ENCODE measurements at regions not wholly inside any gene's neighbourhood (a gene's known extent, or its start where the extent isn't known, plus 50 kb on each side); places are given as distances from the start of the nearest gene placed in this dataset.

DNA sequence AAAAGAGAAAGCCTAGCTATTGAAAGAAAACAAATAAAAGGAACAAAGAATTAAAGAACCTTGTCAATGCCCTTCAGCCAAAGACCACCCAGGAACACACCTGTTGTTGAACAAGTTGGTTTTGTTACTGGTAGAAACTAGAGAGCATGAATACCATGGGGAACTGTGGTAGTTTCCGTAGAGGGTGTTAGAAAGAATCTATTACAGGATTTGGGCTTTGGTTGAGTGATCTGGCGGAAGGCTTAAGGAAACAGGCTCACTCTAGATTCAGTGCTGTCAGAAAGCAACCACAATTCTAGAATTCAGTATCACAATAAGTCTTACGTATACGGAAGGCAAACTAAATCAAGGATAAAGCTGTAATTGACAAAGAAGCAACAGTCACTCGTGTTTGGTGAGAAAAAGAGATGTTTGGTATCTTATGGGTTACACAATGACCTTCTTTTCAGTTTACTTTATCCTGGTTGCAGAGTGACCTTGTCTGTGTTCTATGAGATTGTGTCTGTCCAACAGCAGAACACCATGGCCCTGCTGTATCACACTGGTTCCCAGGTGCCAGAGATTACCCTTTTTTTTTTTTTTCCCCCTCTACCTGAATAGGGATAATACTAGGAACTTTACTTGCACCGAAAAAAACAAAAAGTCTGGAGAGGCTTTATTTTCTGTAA is 265.9 kb downstream of the SHQ1 start:
- Mint-ChIP-seq H3K4me1 (no peaks in the 10 kb centered on the region), H3K27me3 (ENCODE audit: low read depth) (no peaks in the 10 kb centered on the region), H3K9me3 (no peaks in the 10 kb centered on the region), H3K27ac (no peak overlapping the region), H3K36me3 (no peaks in the 10 kb centered on the region), H3K4me3 (no peak overlapping the region)
- no peak for DNase-seq (ENCODE audit: low spot score in 2 of 2, unreplicated experiment in 2 of 2)
- TF ChIP-seq, protein P1, sequence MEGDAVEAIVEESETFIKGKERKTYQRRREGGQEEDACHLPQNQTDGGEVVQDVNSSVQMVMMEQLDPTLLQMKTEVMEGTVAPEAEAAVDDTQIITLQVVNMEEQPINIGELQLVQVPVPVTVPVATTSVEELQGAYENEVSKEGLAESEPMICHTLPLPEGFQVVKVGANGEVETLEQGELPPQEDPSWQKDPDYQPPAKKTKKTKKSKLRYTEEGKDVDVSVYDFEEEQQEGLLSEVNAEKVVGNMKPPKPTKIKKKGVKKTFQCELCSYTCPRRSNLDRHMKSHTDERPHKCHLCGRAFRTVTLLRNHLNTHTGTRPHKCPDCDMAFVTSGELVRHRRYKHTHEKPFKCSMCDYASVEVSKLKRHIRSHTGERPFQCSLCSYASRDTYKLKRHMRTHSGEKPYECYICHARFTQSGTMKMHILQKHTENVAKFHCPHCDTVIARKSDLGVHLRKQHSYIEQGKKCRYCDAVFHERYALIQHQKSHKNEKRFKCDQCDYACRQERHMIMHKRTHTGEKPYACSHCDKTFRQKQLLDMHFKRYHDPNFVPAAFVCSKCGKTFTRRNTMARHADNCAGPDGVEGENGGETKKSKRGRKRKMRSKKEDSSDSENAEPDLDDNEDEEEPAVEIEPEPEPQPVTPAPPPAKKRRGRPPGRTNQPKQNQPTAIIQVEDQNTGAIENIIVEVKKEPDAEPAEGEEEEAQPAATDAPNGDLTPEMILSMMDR (IDR thresholded peaks at IDR 0.05; ENCODE audit: unreplicated experiment): no peak

DNA sequence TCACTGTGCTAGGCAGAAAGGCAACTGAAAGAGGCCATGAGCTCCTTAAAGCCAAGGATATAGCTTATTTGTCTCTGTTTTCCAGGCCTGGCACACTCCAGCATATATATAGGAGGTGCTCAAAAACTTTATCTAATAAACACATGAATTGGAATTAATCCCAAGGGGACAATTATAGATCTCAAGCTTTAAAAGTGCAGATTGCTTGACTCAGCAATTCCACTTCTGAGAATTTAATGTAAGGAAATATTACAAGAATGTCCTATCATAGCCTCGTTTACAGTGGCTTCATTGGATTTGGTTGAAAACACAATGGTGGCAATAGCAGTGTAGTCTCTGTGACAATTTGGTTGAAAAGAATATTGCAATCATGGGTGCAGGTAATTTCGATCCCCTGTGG is 267.3 kb downstream of the SHQ1 start:
- no peaks in the 10 kb centered on the region for H3K4me1 Mint-ChIP-seq
- H3K4me3 Mint-ChIP-seq: no peak overlapping the region
- TF ChIP-seq, protein P1 (IDR thresholded peaks at IDR 0.05; ENCODE audit: unreplicated experiment): no peak
- DNase-seq (ENCODE audit: low spot score in 2 of 2, unreplicated experiment in 2 of 2): no peak
- H3K36me3 Mint-ChIP-seq: no peaks in the 10 kb centered on the region
- H3K9me3 Mint-ChIP-seq: no peaks in the 10 kb centered on the region
- no peaks in the 10 kb centered on the region for H3K27me3 Mint-ChIP-seq (ENCODE audit: low read depth)
- H3K27ac Mint-ChIP-seq: no peak overlapping the region

DNA sequence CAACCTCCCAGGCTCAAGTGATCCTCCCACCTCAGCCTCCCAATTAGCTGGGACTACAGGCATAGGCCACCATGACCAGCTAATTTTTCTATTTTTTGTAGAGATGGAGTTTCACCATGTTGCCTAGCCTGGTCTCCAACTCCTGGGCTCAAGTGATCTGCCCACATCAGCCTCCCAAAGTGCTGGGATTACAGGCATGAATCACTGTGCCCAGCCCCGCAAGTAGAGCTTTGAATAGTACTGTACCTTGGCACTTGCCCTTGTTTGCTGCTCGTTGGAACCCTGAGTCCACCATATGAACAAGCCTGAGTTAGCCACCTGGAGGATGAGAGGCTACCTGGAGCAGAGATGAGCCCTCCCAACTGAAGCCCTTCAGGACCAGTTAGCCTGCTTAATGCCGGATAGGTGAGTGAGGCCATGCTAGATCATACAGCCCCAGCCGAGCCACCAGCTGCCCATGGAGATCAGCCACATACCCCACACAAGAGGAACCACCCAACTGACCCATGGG is 267.9 kb downstream of the SHQ1 start:
- DNase-seq (ENCODE audit: low spot score in 2 of 2, unreplicated experiment in 2 of 2): no peak
- Mint-ChIP-seq H3K27me3 (ENCODE audit: low read depth) (no peaks in the 10 kb centered on the region), H3K36me3 (no peaks in the 10 kb centered on the region), H3K4me3 (no peak overlapping the region), H3K4me1 (no peaks in the 10 kb centered on the region), H3K9me3 (no peaks in the 10 kb centered on the region), H3K27ac (no peak overlapping the region)
- TF ChIP-seq, protein P1 (IDR thresholded peaks at IDR 0.05; ENCODE audit: unreplicated experiment): no peak

DNA sequence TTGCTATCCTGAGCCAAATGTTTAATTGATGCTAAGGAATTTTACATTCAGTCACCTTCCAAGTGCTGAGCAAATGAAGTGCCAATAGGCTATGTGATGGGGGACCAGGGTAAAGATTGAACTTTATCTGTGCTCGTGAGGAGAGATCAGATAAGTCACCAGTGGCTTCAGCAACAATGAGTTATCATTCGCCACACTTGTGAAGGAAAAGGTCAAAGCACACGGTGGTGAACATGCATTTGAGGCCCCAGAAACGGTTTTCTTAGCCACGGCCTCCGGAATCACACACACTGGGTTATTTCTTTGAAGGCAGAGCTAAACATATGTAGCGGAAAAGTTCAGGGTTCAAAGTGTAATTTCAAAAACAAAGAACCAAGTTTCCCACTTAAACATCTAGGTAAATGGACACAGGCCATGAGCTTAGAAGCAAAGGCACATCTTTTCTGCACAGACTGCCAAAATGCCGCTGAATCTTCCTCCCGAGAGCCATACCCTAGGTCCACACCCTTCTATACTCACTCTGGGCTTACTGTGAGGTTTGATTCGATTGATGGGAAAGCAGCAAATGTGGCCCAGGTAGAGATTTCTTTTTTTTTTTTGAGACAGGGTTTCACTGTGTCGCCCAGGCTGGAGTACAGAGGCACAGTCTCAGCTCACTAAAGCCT is 268.5 kb downstream of the SHQ1 start:
- H3K4me1 Mint-ChIP-seq: no peaks in the 10 kb centered on the region
- no peaks in the 10 kb centered on the region for H3K27me3 Mint-ChIP-seq (ENCODE audit: low read depth)
- DNase-seq (ENCODE audit: low spot score in 2 of 2, unreplicated experiment in 2 of 2): no peak
- H3K9me3 Mint-ChIP-seq: no peaks in the 10 kb centered on the region
- TF ChIP-seq, protein P1 (IDR thresholded peaks at IDR 0.05; ENCODE audit: unreplicated experiment): no peak
- H3K36me3 Mint-ChIP-seq: no peaks in the 10 kb centered on the region
- no peak overlapping the region for H3K4me3 Mint-ChIP-seq
- no peak overlapping the region for H3K27ac Mint-ChIP-seq

DNA sequence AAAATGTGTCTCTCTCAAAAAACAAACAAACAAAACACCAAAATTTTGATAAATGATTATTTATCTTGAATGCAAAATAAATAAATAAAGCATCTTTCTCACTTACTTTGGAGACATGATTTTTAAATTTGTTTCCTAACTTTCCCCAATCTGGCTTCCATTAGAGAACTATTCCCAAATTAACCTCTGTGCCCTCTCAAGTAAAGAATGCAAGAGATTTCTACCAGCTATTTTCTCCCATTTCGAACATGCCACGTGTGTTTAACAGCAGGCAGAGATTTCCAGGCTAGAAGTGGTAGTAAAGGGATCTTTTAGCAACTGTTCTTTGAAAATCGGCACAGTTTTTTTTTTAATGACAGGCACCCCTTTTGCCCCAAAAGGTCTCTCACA is 269.1 kb downstream of the SHQ1 start:
- no peaks in the 10 kb centered on the region for H3K27me3 Mint-ChIP-seq (ENCODE audit: low read depth)

More for the DNA sequence above, 269.1 kb downstream of the SHQ1 start:
- Mint-ChIP-seq H3K27ac (no peak overlapping the region), H3K9me3 (no peaks in the 10 kb centered on the region), H3K4me1 (no peaks in the 10 kb centered on the region), H3K36me3 (no peaks in the 10 kb centered on the region), H3K4me3 (no peak overlapping the region)
- no peak for DNase-seq (ENCODE audit: low spot score in 2 of 2, unreplicated experiment in 2 of 2)
- TF ChIP-seq, protein P1 (IDR thresholded peaks at IDR 0.05; ENCODE audit: unreplicated experiment): no peak
